Aorta (tissue), 5 donors: ENCODE measurements at regions not wholly inside any gene's neighbourhood (a gene's known extent, or its start where the extent isn't known, plus 50 kb on each side); places are given as distances from the start of the nearest gene placed in this dataset.

Experiments
- ATAC-seq: fragments of 200-7000 bp; cut with Tn5 transposase; one replicate; pipeline ENCODE4 v1.9.1; 2022; ENCODE audit warnings: moderate library complexity; ENCODE audit not compliant: low FRiP score
- DNase-seq, 2 donors: peaks; one replicate each; pipeline ENCODE4 v3.0.0-alpha.2; 2020
- H3K27ac ChIP-seq, 2 donors: one replicate each; pipeline ENCODE4 v1.5.1; 2013; ENCODE audit warnings: low read length in 2 of 2, mild to moderate bottlenecking in 2 of 2, moderate library complexity in 2 of 2, control low read depth in 1 of 2, inconsistent platforms in 1 of 2, low read depth in 1 of 2
- H3K27me3 ChIP-seq, 2 donors: one replicate each; pipeline ENCODE4 v1.6.1; 2013; ENCODE audit warnings: control low read depth in 1 of 2, low read length in 1 of 2, mild to moderate bottlenecking in 1 of 2, moderate library complexity in 1 of 2; ENCODE audit not compliant: insufficient read depth in 2 of 2, control insufficient read depth in 1 of 2
- H3K36me3 ChIP-seq, 2 donors: one replicate each; pipeline ENCODE4 v1.6.1; 2013; ENCODE audit warnings: control low read depth in 1 of 2, low read length in 1 of 2, mild to moderate bottlenecking in 1 of 2; ENCODE audit not compliant: insufficient read depth in 2 of 2, control insufficient read depth in 1 of 2
- H3K4me1 ChIP-seq, 2 donors: one replicate each; pipeline ENCODE4 v1.6.1; 2013; ENCODE audit warnings: low read length in 2 of 2, control low read depth in 1 of 2, mild to moderate bottlenecking in 1 of 2, moderate library complexity in 1 of 2; ENCODE audit not compliant: insufficient read depth in 2 of 2, control insufficient read depth in 1 of 2
- H3K4me3 ChIP-seq, 2 donors: one replicate each; pipeline ENCODE4 v1.5.1; 2013; ENCODE audit warnings: low read length in 2 of 2, control low read depth in 1 of 2, mild to moderate bottlenecking in 1 of 2
- H3K9me3 ChIP-seq: one replicate; pipeline ENCODE4 v1.6.1; 2013; ENCODE audit warnings: mild to moderate bottlenecking, low read length; ENCODE audit not compliant: control insufficient read depth
- WGBS, 2 donors: extraction: QIAGEN DNeasy Blood & Tissue Kit; methylation state at CpG; one replicate each; pipeline ENCODE4 v1.1.7; 2013; 5-methylcytosine and 5-hydroxymethylcytosine counted together
- intact Hi-C, 2 donors: fragments of 100-400 bp; cut with DNase I; formaldehyde crosslinking; loops; one replicate each; pipeline versions ENCODE4 v1.14.2 to v1.15.0; 2022
- donor health status: healthy with polysubstance abuse.
- donor health status: Bipolar disorder and iron deficiency.
- donor health status: DM: no; HTN: no; CAD: no.
- donor health status: DM: no; HTN: no; CAD: no.
- donor health status: DM: yes; HTN: yes; CAD: no.

DNA sequence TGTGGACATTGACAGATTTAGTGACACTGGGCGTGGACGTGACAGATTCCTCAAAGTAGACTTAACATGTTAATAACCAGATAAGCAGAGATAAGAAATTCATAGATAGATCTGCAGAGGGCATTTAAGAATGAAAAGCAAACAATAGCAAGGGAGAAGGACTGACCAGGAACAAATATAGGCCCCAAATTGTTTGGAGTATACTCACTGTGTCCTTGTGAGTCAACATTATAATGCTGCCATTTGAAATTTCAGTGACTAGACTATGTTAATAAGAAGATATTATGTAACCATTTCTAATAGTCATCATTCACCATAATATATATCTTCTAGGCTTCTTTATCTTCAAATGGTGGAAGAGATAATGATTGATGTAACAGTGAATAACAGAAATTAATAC, 78.1 kb upstream of the SLC38A11 start:
- H3K27ac ChIP-seq, result no peak overlapping the region
- H3K9me3 ChIP-seq, result no peaks in the 10 kb centered on the region
- DNase-seq, result no peak
- no peak overlapping the region for H3K4me3 ChIP-seq
- no peaks in the 10 kb centered on the region for H3K27me3 ChIP-seq
- 68 to 69% methylated on average over 2 of the region's 2 CpGs for WGBS, 2 donors
- no peaks in the 10 kb centered on the region for H3K36me3 ChIP-seq
- H3K4me1 ChIP-seq, result no peaks in the 10 kb centered on the region
- ATAC-seq, result no peak
- intact Hi-C loops, result no loop called here

DNA sequence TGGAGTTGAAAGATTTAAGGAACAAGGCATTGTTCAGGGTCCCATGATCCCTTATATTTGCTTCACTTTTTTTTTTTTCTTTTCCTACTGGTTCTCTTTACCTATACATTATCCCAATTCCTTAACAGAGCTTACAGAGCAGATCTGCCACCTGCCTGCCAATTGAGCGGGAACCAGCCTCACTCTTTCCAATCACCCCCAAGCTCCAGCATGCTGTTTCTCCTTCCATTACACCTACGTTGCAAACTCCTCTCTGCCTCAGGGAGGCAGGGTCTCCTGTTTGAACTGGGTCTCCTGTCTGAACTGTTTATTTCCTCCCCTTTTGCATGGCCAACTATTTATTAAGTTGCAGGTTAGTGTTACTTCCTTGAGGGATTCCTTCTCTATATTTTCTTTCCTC, 77.2 kb upstream of the SLC38A11 start:
- intact Hi-C loops, result no loop called here
- WGBS, 2 donors, result 48 to 50% methylated on average over 2 of the region's 2 CpGs
- no peak overlapping the region for H3K4me3 ChIP-seq
- H3K27me3 ChIP-seq, result no peaks in the 10 kb centered on the region
- H3K36me3 ChIP-seq, result no peaks in the 10 kb centered on the region
- H3K4me1 ChIP-seq, result no peaks in the 10 kb centered on the region
- ATAC-seq (no peak), DNase-seq (no peak)
- no peak overlapping the region for H3K27ac ChIP-seq
- H3K9me3 ChIP-seq, result no peaks in the 10 kb centered on the region

DNA sequence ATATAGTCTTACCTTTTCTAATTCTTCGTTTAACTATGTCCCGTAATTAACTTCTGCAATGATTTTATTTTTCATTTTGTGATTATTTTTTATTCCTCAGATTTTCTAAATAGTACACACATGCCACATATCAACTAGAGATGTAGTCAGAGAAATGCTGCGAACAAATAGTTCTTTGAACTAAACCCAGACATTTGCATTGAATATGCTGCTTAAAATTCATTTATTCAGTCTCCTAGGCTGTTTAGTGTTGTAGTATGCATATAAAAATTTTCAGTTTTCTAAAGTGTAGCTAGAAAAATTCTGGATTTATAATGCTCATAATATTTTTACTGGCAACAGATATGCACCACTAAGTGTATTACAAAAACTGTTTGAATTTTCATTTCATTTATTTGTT, 68.9 kb upstream of the SLC38A11 start:
- H3K9me3 ChIP-seq, result peaks cover 3% of the 10 kb centered on the region
- no peak overlapping the region for H3K4me3 ChIP-seq
- 89 to 92% methylated on average over 3 of the region's 3 CpGs for WGBS, 2 donors
- no peaks in the 10 kb centered on the region for H3K27me3 ChIP-seq
- ATAC-seq (no peak), DNase-seq (no peak)
- intact Hi-C loops, result loop anchor here in 1 of 2 donors (5.0 kb wide), 1 partner anchor 183 kb away; no protein-coding TSS in a partner anchor
- no peak overlapping the region for H3K27ac ChIP-seq
- H3K4me1 ChIP-seq, result no peaks in the 10 kb centered on the region
- no peaks in the 10 kb centered on the region for H3K36me3 ChIP-seq

- ATAC-seq (no peak), DNase-seq (no peak)
- H3K4me1 ChIP-seq, result no peaks in the 10 kb centered on the region
- H3K36me3 ChIP-seq, result no peaks in the 10 kb centered on the region
- H3K9me3 ChIP-seq, result peaks cover 3% of the 10 kb centered on the region
- intact Hi-C loops, result loop anchor here in 1 of 2 donors (5.0 kb wide), 1 partner anchor 185 kb away; no protein-coding TSS in a partner anchor
- H3K27me3 ChIP-seq, result no peaks in the 10 kb centered on the region
- WGBS, 2 donors, result 79 to 83% methylated on average over 6 of the region's 6 CpGs
- H3K4me3 ChIP-seq, result no peak overlapping the region
- no peak overlapping the region for H3K27ac ChIP-seq
Measured at GRCh38 chr2:165022781-165023180, 67.5 kb upstream of the SLC38A11 start.

DNA sequence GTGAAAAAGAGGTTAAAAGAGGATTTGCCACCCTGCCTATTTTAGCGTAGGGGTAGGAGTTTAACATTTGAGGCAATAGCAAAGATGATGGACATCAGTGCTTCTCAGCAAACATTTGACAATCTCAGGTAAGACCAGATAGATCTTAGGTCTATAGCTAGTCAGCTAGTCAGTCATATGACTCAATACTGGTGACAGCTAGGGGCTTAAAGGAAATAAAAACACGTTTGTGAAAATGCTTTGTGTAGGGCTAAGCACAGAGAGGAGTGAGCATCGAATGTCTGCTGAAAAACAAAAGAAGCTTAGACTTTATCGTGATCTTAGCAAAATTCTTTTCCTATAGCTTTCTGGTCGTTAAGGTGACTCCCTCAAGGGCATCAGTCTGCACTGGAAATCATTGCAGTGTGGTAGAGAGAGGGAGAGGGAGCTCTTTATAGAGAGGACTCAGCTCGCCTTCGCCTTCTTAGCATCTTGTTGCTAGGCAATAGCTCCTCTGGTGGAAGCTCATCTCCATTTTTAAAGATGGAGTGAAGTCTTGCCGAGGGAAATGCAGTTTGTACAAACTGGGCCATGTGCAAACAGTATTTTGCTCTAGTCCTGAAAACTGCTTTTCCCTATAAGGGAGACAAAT, 62.8 kb upstream of the SLC38A11 start:
- no peak for DNase-seq
- no peaks in the 10 kb centered on the region for H3K4me1 ChIP-seq
- no peaks in the 10 kb centered on the region for H3K36me3 ChIP-seq
- intact Hi-C loops, result loop anchor here (5.0 kb wide), 3 partner anchors 179 to 274 kb away; partner anchors contain the start of gene SCN3A (in 1 of the 2)
- no peaks in the 10 kb centered on the region for H3K27me3 ChIP-seq
- no peak overlapping the region for H3K4me3 ChIP-seq
- ATAC-seq, result peak; percentile 47
- no peak overlapping the region for H3K27ac ChIP-seq
- no peaks in the 10 kb centered on the region for H3K9me3 ChIP-seq
- 30 to 32% methylated on average over 8 of the region's 8 CpGs for WGBS, 2 donors

- intact Hi-C loops, result loop anchor here (5.0 kb wide), 3 partner anchors 180 to 275 kb away; partner anchors contain the start of gene SCN3A (in 1 of the 2)
- 28% methylated on average over 15 of the region's 15 CpGs for WGBS, 2 donors
Measured at GRCh38 chr2:165016772-165017411, 61.6 kb upstream of the SLC38A11 start.

DNA sequence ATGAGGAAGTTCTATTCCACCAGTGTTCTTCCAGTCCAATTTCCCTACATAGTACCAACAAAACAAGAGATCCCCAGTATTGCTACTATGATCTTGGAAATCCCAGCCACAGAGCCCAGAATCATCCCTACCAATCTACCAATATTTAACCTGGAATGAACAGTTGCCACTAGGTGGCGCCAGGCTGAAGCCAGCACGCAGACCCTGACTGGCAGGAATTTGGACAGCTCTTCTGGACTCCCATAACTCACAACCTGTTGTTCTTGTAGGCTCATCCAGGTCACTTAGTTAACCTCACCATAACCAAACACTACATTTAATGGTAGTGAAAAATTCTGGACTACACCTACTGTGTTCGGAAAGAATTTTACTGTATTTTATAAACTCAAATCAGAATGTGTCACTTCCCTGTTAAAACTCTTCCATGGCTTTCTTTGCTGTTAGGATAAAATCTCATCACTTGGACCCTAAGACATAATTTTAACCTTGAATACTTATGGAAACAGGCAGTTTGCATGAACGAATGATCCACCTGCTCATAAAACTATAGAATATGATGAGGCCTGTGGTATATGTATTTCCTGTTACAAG, 59.8 kb upstream of the SLC38A11 start:
- Histone ChIP-seq H3K4me3 (no peak overlapping the region), H3K4me1 (no peaks in the 10 kb centered on the region), H3K27me3 (no peaks in the 10 kb centered on the region), H3K27ac (no peak overlapping the region), H3K36me3 (no peaks in the 10 kb centered on the region), H3K9me3 (no peaks in the 10 kb centered on the region)
- ATAC-seq (peak; percentile 61), DNase-seq (peak; percentile 59 to 85)
- intact Hi-C loops, result loop anchor here (5.0 kb wide), 3 partner anchors 182 to 277 kb away; partner anchors contain the start of gene SCN3A (in 1 of the 2)
- WGBS, 2 donors, result 20 to 21% methylated on average over 4 of the region's 4 CpGs

More at GRCh38 chr2:165016772-165017411, 61.6 kb upstream of the SLC38A11 start:
- DNase-seq (no peak), ATAC-seq (no peak)
- Histone ChIP-seq H3K4me3 (no peak overlapping the region), H3K27me3 (no peaks in the 10 kb centered on the region), H3K27ac (no peak overlapping the region), H3K9me3 (no peaks in the 10 kb centered on the region), H3K4me1 (no peaks in the 10 kb centered on the region), H3K36me3 (no peaks in the 10 kb centered on the region)

DNA sequence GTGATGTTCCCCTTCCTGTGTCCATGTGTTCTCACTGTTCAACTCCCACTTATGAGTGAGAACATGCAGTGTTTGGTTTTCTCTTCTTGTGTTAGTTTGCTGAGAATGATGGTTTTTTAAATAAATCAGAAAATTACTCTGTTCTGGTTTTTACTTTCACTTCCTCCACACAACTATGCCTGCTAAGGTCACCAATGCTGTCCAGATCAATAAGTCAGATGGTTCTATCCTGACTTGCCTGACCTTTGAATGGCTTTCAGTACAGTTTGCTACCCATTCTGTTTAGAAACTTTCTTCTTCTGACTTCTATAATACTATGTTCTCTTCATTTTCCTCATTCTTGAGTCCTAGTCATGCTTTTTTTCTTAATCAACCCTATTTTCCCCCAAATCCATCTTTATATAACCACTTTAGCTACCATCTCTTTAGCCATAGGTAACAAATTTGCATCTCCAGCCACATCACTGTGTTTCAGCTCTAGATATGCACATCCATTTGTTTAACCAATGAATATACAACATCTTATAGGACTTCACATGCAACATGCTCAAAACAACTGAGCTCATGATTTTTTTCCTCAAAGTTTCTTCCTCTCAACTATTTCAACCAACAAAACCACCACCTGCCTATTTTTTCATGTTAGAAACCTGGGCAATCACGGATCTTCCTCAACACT, 58.8 kb upstream of the SLC38A11 start:
- Histone ChIP-seq H3K27me3 (no peaks in the 10 kb centered on the region), H3K4me1 (no peaks in the 10 kb centered on the region), H3K27ac (no peak overlapping the region), H3K9me3 (no peaks in the 10 kb centered on the region), H3K4me3 (no peak overlapping the region), H3K36me3 (no peaks in the 10 kb centered on the region)
- intact Hi-C loops, result no loop called here
- ATAC-seq (no peak), DNase-seq (no peak)
- WGBS, 2 donors, result 61 to 62% methylated on average over 1 of the region's 1 CpG
